ENCODE measurements at regions not wholly inside any gene's neighbourhood (a gene's known extent, or its start where the extent isn't known, plus 50 kb on each side); places are given as distances from the start of the nearest gene placed in this dataset.

DNA sequence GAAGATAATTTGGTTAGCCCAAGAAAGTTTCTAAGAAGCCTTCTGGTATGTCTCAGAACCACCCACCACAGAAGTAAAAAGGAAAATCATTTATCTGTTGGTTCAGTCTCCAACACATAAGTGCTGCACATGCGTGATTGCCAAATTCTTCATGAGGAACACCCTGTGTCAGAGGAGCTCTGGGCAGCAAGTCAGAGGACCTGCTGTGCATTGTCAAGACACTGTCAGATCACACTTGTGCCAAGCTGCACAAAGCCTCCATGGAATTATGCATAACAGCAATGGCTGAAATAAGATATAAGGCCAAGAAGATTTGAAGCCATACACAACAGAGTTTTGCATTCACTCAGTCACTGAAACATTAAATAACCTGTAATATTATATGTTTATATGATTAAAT lies 1304.7 kb upstream of the FLRT2 start:
- H3K79me2 ChIP-seq (ENCODE audit: insufficient read depth, low read length), result no peaks in the 10 kb centered on the region
- H4K20me1 ChIP-seq (ENCODE audit: insufficient read depth, low read length), result no peaks in the 10 kb centered on the region
- no peaks in the 10 kb centered on the region for H3K27me3 ChIP-seq (ENCODE audit: insufficient read depth, low read length, poor library complexity)
- H3K9me3 ChIP-seq (ENCODE audit: insufficient read depth, low read length, severe bottlenecking), result no peaks in the 10 kb centered on the region
- TF ChIP-seq, protein P1, sequence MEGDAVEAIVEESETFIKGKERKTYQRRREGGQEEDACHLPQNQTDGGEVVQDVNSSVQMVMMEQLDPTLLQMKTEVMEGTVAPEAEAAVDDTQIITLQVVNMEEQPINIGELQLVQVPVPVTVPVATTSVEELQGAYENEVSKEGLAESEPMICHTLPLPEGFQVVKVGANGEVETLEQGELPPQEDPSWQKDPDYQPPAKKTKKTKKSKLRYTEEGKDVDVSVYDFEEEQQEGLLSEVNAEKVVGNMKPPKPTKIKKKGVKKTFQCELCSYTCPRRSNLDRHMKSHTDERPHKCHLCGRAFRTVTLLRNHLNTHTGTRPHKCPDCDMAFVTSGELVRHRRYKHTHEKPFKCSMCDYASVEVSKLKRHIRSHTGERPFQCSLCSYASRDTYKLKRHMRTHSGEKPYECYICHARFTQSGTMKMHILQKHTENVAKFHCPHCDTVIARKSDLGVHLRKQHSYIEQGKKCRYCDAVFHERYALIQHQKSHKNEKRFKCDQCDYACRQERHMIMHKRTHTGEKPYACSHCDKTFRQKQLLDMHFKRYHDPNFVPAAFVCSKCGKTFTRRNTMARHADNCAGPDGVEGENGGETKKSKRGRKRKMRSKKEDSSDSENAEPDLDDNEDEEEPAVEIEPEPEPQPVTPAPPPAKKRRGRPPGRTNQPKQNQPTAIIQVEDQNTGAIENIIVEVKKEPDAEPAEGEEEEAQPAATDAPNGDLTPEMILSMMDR (IDR thresholded peaks at IDR 0.05; ENCODE audit: borderline replicate concordance, extremely low read depth, low read length, poor library complexity, severe bottlenecking), result no peak
- no peak for TF ChIP-seq EZH2 (IDR thresholded peaks at IDR 0.05; ENCODE audit: borderline replicate concordance, low read depth, low read length, severe bottlenecking)
- ATAC-seq (ENCODE audit: insufficient read depth, low read depth) (no peak), DNase-seq (no peak)
- no peaks in the 10 kb centered on the region for H3K4me1 ChIP-seq (ENCODE audit: insufficient read depth, low read length)
- H2AFZ ChIP-seq (ENCODE audit: low read depth, low read length), result no peak overlapping the region
- no peak overlapping the region for H3K27ac ChIP-seq (ENCODE audit: low read length)
- H3K9ac ChIP-seq (ENCODE audit: low read depth, low read length), result no peak overlapping the region
- no peak overlapping the region for H3K4me3 ChIP-seq (ENCODE audit: low read depth in 1 of 2, low read length in 2 of 2)
- H3K36me3 ChIP-seq (ENCODE audit: insufficient read depth, low read length), result no peaks in the 10 kb centered on the region
- no peak overlapping the region for H3K4me2 ChIP-seq (ENCODE audit: insufficient read depth, low read length)

DNA sequence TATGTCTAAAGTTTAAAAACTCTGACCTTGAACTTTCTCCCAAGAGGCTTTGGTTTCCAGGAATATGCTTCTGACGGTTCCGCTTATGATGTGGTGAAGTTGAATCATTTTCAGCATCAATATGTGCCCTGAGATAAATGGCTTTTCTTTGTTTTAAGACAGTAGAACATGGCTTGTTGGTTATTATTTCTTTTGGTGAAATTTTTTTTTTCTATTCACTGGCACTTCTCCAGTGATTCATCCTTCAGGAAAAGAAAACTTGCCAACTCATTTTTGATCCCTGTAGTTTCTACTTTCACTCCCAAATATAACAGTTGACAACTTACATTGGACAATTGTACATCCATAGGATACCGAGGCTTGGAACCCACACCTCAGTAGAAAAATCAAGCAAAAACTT lies 1301.2 kb upstream of the FLRT2 start:
- H3K27ac ChIP-seq (ENCODE audit: low read length), result no peak overlapping the region

DNA sequence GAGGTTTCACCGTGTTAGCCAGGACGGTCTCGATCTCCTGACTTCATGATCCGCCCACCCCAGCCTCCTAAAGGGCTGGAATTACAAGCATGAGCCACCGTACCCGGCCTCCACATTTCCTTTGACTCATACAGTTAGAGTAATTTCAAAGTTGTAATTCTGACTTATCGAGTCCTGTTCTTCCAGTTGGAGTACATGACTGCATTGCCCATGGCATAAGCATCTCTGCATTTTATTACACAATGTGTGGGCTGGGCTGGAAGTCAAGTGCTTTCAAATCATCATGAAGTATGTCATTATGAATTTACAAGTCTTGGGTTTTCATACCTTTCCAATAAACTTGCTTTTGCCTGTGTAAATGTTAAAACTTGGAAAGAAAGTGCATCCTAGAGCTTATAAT lies 1295.7 kb upstream of the FLRT2 start:
- Histone ChIP-seq H3K9me3 (ENCODE audit: insufficient read depth, low read length, severe bottlenecking) (no peaks in the 10 kb centered on the region), H3K4me2 (ENCODE audit: insufficient read depth, low read length) (no peak overlapping the region), H3K36me3 (ENCODE audit: insufficient read depth, low read length) (no peaks in the 10 kb centered on the region), H3K27me3 (ENCODE audit: insufficient read depth, low read length, poor library complexity) (no peaks in the 10 kb centered on the region), H2AFZ (ENCODE audit: low read depth, low read length) (no peak overlapping the region), H3K4me3 (ENCODE audit: low read depth in 1 of 2, low read length in 2 of 2) (no peak overlapping the region), H3K79me2 (ENCODE audit: insufficient read depth, low read length) (no peaks in the 10 kb centered on the region), H3K9ac (ENCODE audit: low read depth, low read length) (no peak overlapping the region), H4K20me1 (ENCODE audit: insufficient read depth, low read length) (no peaks in the 10 kb centered on the region), H3K27ac (ENCODE audit: low read length) (no peak overlapping the region), H3K4me1 (ENCODE audit: insufficient read depth, low read length) (no peaks in the 10 kb centered on the region)
- TF ChIP-seq, protein P1 (IDR thresholded peaks at IDR 0.05; ENCODE audit: borderline replicate concordance, extremely low read depth, low read length, poor library complexity, severe bottlenecking), result no peak
- no peak for TF ChIP-seq EZH2 (IDR thresholded peaks at IDR 0.05; ENCODE audit: borderline replicate concordance, low read depth, low read length, severe bottlenecking)
- DNase-seq, result no peak
- ATAC-seq (ENCODE audit: insufficient read depth, low read depth), result no peak

More for the DNA sequence above, 1301.2 kb upstream of the FLRT2 start:
- DNase-seq (no peak), ATAC-seq (ENCODE audit: insufficient read depth, low read depth) (no peak)
- TF ChIP-seq, protein P1 (IDR thresholded peaks at IDR 0.05; ENCODE audit: borderline replicate concordance, extremely low read depth, low read length, poor library complexity, severe bottlenecking), result no peak
- no peak for TF ChIP-seq EZH2 (IDR thresholded peaks at IDR 0.05; ENCODE audit: borderline replicate concordance, low read depth, low read length, severe bottlenecking)
- Histone ChIP-seq H2AFZ (ENCODE audit: low read depth, low read length) (no peak overlapping the region), H3K36me3 (ENCODE audit: insufficient read depth, low read length) (no peaks in the 10 kb centered on the region), H3K9me3 (ENCODE audit: insufficient read depth, low read length, severe bottlenecking) (no peaks in the 10 kb centered on the region), H3K9ac (ENCODE audit: low read depth, low read length) (no peak overlapping the region), H4K20me1 (ENCODE audit: insufficient read depth, low read length) (no peaks in the 10 kb centered on the region), H3K4me1 (ENCODE audit: insufficient read depth, low read length) (no peaks in the 10 kb centered on the region), H3K4me2 (ENCODE audit: insufficient read depth, low read length) (no peak overlapping the region), H3K27me3 (ENCODE audit: insufficient read depth, low read length, poor library complexity) (no peaks in the 10 kb centered on the region), H3K4me3 (ENCODE audit: low read depth in 1 of 2, low read length in 2 of 2) (no peak overlapping the region), H3K79me2 (ENCODE audit: insufficient read depth, low read length) (no peaks in the 10 kb centered on the region)

DNA sequence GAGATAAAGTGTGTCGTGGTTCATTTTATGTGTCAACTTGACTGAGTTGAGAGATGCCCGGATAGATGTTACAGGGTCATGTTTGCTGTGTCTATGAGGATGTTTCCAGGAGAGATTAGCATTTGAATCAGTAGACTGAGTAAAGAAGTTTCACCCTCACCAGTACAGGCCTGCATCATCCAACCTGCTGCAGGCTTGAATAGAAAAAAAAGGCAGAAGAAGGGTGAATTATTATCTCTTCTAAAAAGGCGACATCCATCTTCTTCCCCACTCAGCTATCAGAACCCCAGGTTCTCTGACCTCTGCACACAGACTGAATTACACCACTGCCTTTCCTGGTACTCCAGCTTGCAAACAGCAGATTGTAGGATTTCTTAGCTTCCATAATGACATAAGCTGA lies 1293.7 kb upstream of the FLRT2 start:
- no peak for DNase-seq
- Histone ChIP-seq H2AFZ (ENCODE audit: low read depth, low read length) (no peak overlapping the region), H3K79me2 (ENCODE audit: insufficient read depth, low read length) (no peaks in the 10 kb centered on the region), H3K4me1 (ENCODE audit: insufficient read depth, low read length) (no peaks in the 10 kb centered on the region), H3K27ac (ENCODE audit: low read length) (no peak overlapping the region), H3K9ac (ENCODE audit: low read depth, low read length) (no peak overlapping the region), H3K27me3 (ENCODE audit: insufficient read depth, low read length, poor library complexity) (no peaks in the 10 kb centered on the region), H4K20me1 (ENCODE audit: insufficient read depth, low read length) (no peaks in the 10 kb centered on the region), H3K4me3 (ENCODE audit: low read depth in 1 of 2, low read length in 2 of 2) (no peak overlapping the region), H3K36me3 (ENCODE audit: insufficient read depth, low read length) (no peaks in the 10 kb centered on the region), H3K9me3 (ENCODE audit: insufficient read depth, low read length, severe bottlenecking) (no peaks in the 10 kb centered on the region), H3K4me2 (ENCODE audit: insufficient read depth, low read length) (no peak overlapping the region)
- no peak for ATAC-seq (ENCODE audit: insufficient read depth, low read depth)
- no peak for TF ChIP-seq EZH2 (IDR thresholded peaks at IDR 0.05; ENCODE audit: borderline replicate concordance, low read depth, low read length, severe bottlenecking)
- TF ChIP-seq, protein P1 (IDR thresholded peaks at IDR 0.05; ENCODE audit: borderline replicate concordance, extremely low read depth, low read length, poor library complexity, severe bottlenecking), result no peak

Data from DND-41 (cell line).